ENCODE measurements at regions not wholly inside any gene's neighbourhood (a gene's known extent, or its start where the extent isn't known, plus 50 kb on each side); places are given as distances from the start of the nearest gene placed in this dataset.

- no peak for TF ChIP-seq CTCF (conservative IDR thresholded peaks at IDR 0.05)
- TF ChIP-seq EZH2 (IDR thresholded peaks at IDR 0.05; ENCODE audit: low read depth): no peak
Observed at GRCh38 chr11:134711588-134711987, 299.5 kb upstream of the B3GAT1 start.
